ENCODE measurements at regions not wholly inside any gene's neighbourhood (a gene's known extent, or its start where the extent isn't known, plus 50 kb on each side); places are given as distances from the start of the nearest gene placed in this dataset.
"Not testable (repeated sequence)": the region's sequence is repeated elsewhere in the genome, so short reads cannot be mapped to it uniquely, and the experiment has no call there.

- DNase-seq (ENCODE audit: low read depth in 2 of 2) = no peak
Observed at GRCh38 chr3:35389907-35390306, 249.4 kb upstream of the ARPP21 start.

DNA sequence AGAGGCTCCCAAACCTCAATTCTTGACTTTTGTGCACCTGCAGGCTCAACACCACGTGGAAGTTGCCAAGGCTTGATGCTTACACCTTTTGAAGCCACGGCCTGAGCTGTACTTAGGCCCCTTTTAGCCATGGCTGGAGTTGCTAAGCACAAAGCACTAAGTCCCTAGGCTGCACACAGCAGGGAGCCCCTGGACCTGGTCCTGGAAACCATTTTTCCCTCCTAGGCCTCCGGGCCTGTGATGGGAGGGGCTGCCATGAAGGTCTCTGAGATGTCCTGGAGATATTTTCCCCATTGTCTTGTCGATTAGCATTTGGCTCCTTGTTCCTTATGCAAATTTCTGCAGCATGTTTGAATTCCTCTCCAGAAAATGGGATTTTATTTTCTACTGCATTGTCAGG is 247.1 kb upstream of the ARPP21 start:
- no peak for DNase-seq (ENCODE audit: low read depth in 2 of 2)

DNA sequence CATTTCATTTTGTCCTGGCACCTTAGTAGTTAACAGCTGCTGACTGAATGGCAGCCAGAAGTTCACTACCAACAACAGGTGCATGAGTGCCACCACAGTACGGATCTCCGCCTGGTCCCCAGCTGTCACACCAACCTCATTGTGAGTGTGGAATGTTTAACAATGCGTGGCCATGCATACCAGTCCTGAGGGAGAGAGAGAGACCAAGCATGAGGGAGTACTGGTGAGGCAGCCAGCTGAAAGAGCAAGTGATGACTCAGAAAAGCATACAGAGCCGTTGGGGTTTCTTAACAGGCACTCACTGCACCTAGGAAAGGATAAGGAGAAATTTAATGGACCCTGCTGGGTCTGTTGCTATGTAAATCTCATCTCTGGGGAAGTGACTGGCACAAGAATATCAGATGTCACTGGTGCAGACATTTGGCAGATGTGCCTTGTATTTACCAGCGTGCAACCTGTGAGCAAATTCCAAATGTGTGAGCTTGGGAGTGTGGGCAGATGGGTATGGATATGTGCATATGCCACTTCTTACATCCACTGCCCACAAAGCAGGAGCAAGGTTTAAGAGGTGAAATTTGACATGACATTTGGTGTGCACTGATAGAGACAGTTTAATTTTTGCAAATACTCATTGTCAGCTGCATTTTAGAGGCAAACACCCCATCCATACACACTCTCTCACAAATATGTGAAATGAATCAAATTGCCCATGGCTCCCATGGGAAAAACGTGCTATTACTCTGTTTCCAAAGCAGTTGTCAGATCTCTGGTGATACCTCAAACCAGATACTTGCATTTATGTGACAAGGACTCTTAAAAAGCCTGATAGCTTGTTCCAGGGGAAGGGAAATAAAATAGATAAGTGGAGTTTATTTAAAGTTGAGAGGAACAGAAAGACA is 245.2 kb upstream of the ARPP21 start:
- DNase-seq (ENCODE audit: low read depth in 2 of 2) = no peak

GRCh38 chr3:35394905-35395304 is 244.4 kb upstream of the ARPP21 start:
- no peak for DNase-seq (ENCODE audit: low read depth in 2 of 2)

GRCh38 chr3:35401671-35402070 is 237.7 kb upstream of the ARPP21 start:
- DNase-seq (ENCODE audit: low read depth in 2 of 2) = no peak

DNA sequence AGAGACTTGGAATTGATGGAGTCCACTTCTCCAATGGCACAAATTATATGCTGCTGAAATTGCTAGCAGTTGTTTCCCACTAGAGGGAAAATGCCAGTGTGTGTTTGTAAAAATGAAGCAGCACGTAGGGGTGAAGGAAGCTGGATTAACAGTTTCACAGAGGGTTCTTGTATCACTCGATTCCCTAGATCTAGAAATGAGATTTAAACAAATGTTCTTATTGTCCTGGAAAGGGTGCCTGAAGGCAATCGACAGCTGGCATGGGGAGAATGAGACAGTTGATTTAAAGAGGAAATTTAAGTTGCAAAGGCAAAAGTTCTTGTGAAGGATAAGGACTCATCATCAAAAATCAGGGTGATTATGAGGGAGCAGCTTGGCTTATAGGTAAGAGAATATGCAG is 234.8 kb upstream of the ARPP21 start:
- no peak for DNase-seq (ENCODE audit: low read depth in 2 of 2)

DNA sequence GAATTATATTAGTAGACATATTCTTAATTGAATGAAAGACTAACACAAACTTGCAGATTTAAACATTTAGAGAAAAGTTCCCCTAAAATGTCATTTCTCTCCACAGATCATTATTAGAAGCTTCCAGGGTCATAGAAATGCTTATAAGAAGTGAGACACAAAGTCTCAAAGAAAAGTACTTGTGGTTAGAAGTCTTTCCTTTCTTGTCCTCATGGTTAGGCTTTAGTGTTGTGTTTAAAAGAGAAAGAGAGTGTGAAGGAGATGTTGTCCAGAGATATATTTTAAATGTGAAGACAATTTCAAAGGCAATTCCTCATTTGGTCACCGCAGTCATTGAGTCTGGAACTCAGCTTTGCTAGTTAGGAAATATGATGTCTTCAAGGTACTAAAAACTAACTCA is 230.4 kb upstream of the ARPP21 start:
- no peak for DNase-seq (ENCODE audit: low read depth in 2 of 2)

DNA sequence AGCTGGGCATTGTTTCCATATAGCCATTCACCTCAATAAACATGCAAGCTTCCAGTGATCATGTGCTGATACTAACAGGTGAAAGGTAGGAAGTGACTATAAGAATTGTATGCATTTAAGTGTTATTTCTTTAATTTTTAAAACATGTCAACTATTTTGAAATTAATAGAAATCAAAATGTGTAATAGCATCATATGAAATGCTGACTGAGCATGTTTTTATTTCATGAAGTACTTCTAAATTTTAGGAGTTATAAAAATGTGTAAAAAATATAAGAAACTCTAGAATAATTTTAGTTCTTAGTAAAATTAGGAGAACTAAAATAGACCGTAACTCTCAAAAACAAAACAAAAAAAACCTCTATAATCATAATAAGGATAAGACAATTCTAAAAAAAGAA is 229.3 kb upstream of the ARPP21 start:
- DNase-seq (ENCODE audit: low read depth in 2 of 2) = no peak

GRCh38 chr3:35413483-35413882 is 225.8 kb upstream of the ARPP21 start:
- no peak for DNase-seq (ENCODE audit: low read depth in 2 of 2)

- DNase-seq (ENCODE audit: low read depth in 2 of 2) = no peak
Observed at GRCh38 chr3:35417080-35417479, 222.2 kb upstream of the ARPP21 start.

GRCh38 chr3:35422101-35422500 is 217.2 kb upstream of the ARPP21 start:
- DNase-seq (ENCODE audit: low read depth in 2 of 2) = no peak

DNA sequence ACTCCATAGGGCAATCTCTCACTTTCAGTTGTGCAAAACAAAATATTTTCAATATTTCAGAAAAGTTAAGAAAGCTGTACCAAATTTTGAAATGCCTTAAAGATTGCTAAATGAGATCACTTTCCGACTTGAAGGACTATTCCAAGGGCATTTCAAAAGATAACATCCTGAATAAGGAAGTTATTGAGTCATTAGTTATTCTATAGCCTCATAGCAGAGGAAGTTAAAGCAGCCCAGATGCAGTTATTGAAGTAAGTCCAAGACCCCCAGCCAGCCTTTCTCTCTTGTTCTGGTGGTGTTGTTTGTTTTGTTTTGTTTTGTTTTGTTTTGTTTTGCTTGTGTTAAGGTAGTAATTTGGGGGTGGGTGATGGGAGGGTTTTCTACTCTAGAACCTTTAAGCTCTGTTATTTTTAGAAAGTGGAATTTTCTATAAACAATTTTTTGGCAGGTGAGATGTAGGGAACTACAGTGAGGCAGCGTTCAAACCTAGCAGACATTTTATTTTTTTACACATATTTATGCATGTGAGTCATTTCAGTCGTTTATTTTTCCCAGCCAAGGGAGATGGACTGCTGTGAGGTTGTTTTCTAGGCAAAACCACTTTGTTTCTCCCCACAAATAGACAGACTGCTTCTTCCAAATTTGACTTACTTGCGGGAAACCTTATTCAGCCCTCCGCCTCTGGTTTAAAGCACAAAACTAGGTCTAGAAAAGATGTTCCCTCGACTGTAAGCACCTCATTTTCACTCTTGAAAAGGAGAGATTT is 216.3 kb upstream of the ARPP21 start:
- DNase-seq (ENCODE audit: low read depth in 2 of 2) = no peak

- no peak for DNase-seq (ENCODE audit: low read depth in 2 of 2)
Observed at GRCh38 chr3:35426366-35426958, 212.9 kb upstream of the ARPP21 start.

DNA sequence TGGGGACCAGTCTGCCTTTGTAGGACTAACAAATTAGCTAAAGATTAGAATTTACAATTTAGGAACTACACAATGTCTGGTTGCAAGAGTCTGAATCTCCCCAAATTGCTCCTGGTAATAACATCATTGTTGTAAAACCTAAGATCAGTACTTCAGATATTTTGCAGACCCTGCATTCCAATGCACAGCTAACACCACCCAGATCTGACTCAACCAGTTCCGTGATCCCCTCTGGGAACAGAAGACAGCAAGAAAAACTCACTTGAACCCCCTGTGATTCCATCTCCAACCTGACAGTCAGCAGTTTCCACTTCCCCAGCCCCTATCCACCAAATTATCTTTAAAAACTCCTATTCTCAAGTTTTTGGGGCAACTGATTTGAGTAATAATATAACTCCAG is 201.9 kb upstream of the ARPP21 start:
- DNase-seq (ENCODE audit: low read depth in 2 of 2) = no peak

DNA sequence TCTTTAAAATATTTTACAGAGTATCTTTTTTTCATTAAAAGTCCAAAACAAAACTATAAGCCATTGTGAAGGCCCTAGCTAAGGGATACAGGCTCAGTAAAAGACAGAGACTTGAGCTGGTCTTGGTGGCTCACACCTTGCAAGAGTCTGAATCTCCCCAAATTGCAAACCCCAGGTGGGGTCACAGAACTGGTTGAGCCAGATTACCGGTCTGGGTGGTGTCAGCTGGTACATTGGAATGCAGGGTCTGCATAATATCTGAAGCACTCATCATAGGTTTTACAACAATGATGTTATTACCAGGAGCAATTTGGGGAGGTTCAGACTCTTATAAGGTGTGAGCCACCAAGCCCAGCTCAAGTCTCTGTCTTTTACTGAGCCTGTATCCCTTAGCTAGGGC is 201.2 kb upstream of the ARPP21 start:
- DNase-seq (ENCODE audit: low read depth in 2 of 2) = no peak

DNA sequence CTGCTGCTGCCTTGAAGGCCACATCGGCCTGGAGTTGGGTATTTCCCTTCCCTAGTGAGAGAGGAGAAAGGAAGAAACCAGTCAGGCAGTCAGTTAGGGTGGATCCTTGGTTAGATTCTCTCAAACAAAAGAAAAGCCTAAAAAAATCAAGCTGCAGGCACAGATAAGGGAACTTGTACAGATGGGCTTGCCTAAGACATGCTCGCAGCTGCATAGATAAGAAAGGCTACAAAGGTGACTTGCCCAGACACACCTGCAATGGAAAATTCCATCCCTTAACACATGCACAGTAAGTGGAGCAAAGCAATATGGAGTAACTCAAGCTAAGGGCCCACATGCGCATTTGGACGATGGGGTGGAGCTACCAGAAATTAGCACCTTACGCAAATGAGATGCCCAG is 199.7 kb upstream of the ARPP21 start:
- no peak for DNase-seq (ENCODE audit: low read depth in 2 of 2)

DNA sequence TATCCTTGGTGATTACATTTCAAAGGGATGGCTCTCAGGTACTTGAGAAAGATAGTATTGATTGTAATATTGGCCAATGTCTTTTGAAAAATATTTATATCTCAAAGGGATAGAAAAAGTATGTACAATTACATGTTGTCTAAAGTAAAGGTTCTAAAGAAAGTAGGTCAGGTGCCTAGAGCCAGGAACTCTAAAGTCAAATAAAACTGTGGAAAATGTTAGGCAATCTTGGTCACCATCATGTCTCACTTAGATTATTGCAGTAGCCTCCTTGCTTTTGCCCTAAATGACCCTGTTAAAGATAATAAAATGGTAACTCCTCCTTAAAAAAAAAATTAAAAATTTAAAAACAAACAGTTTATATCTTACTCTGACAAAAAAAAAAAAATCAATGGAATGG is 198.5 kb upstream of the ARPP21 start:
- DNase-seq (ENCODE audit: low read depth in 2 of 2) = no peak

DNA sequence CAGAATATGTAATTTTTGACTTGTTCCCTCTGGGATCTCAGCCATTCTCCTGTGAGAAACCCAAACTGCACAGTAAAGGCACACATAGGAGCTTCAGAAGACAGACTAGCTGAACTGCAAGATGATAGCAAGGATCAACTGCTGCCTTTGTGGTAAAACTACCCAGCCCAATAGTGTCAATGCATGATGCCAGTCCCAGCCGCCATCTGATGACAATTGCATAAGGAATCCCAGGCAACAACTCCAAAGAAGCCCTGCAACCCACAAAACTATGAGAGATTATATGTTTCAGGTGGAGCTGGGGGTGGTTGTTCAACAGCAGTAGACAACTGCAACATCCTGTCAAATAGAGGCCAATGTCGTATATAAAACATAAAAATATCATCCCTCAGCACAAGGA is 192.4 kb upstream of the ARPP21 start:
- DNase-seq (ENCODE audit: low read depth in 2 of 2) = no peak

DNA sequence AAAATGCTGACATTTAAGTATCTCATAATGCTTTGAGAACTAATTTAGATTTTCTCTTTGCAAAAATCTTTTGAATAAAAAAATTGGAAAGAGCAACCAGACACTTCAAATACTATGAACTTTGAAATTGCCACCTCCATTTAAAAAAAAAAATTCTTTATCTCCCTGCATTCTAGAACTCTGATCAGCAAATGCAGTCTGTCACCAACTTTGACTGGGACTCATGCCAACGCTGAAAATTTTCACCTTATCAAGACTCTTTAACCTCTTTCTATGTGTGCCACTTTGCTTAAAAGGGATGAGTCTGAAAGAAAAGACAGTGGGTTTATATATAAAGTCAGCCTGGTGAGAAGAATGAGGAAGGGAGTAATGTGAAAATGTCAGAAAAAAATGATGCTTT is 191.2 kb upstream of the ARPP21 start:
- DNase-seq (ENCODE audit: low read depth in 2 of 2) = no peak

- no peak for DNase-seq (ENCODE audit: low read depth in 2 of 2)
Observed at GRCh38 chr3:35448681-35449080, 190.6 kb upstream of the ARPP21 start.

- not testable (repeated sequence) for DNase-seq (ENCODE audit: low read depth in 2 of 2)
Observed at GRCh38 chr3:35454819-35455218, 184.5 kb upstream of the ARPP21 start.

GRCh38 chr3:35473956-35474355 is 165.4 kb upstream of the ARPP21 start:
- DNase-seq (ENCODE audit: low read depth in 2 of 2) = no peak

DNA sequence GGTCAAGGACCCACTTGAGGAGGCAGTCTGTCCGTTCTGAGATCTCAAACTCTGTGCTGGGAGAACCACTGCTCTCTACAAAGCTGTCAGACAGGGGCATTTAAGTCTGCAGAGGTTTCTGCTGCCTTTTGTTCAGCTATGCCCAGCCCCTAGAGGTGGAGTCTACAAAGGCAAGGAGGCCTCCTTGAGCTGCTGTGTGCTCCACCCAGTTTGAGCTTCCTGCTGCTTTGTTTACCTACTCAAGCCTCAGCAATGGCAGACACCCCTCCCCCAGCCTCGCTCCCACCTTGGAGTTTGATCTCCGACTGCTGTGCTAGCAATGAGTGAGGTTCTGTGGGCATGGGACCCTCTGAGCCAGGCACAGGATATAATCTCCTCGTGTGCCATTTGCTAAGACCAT is 156.8 kb upstream of the ARPP21 start:
- DNase-seq (ENCODE audit: low read depth in 2 of 2) = not testable (repeated sequence)
